ENCODE measurements at regions not wholly inside any gene's neighbourhood (a gene's known extent, or its start where the extent isn't known, plus 50 kb on each side); places are given as distances from the start of the nearest gene placed in this dataset.

DNA sequence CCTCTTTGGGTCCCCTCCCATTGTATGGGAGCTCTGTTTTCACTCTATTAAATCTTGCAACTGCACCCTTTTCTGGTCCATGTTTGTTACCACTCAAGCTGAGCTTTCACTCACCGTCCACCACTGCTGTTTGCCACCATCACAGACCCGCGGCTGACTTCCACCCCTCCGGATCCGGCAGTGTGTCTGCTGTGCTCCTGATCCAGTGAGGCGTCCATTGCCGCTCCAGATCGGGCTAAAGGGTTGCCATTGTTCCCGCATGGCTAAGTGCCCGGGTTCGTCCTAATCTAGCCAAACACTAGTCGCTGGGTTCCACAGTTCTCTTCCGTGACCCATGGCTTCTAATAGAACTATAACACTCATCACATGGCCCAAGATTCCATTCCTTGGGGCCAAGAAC lies 157.2 kb downstream of the SEC16B start:
- Histone ChIP-seq H3K4me1 (ENCODE audit: control insufficient read depth in 2 of 2, insufficient read depth in 2 of 2, low read length in 2 of 2) (no peaks in the 10 kb centered on the region), H3K27me3 (ENCODE audit: control insufficient read depth in 2 of 2, insufficient read depth in 2 of 2, low read length in 2 of 2) (no peaks in the 10 kb centered on the region), H3K4me3 (ENCODE audit: low read length in 2 of 2) (no peak overlapping the region), H3K27ac (ENCODE audit: low read depth in 2 of 2, low read length in 2 of 2) (no peak overlapping the region), H3K9me3 (ENCODE audit: control insufficient read depth in 2 of 2, low read length in 2 of 2) (no peaks in the 10 kb centered on the region), H3K36me3 (ENCODE audit: control insufficient read depth in 2 of 2, insufficient read depth in 2 of 2, low read length in 2 of 2) (no peaks in the 10 kb centered on the region), H3K9ac (ENCODE audit: low read depth in 1 of 2, low read length in 2 of 2) (no peak overlapping the region)

DNA sequence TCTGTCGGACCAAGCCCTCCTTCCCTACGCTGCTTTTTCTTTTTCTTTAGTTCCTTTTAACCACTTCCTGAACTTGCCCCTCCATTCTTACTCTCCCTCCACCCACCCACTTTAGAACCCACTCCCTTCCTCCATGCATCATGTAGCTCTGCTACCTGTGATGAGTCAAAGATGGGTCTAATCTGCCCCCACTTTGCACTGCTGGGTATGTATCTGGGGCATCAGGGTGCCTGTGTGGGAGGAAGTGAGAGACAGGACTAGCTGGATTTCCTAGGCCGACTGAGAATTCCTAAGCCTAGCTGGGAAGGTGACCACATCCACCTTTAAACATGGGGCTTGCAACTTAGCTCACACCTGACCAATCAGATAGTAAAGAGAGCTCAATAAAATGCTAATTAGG lies 157.7 kb downstream of the SEC16B start:
- Histone ChIP-seq H3K27ac (ENCODE audit: low read depth in 2 of 2, low read length in 2 of 2) (no peak overlapping the region), H3K36me3 (ENCODE audit: control insufficient read depth in 2 of 2, insufficient read depth in 2 of 2, low read length in 2 of 2) (no peaks in the 10 kb centered on the region), H3K4me3 (ENCODE audit: low read length in 2 of 2) (no peak overlapping the region), H3K9me3 (ENCODE audit: control insufficient read depth in 2 of 2, low read length in 2 of 2) (no peaks in the 10 kb centered on the region), H3K4me1 (ENCODE audit: control insufficient read depth in 2 of 2, insufficient read depth in 2 of 2, low read length in 2 of 2) (no peaks in the 10 kb centered on the region), H3K9ac (ENCODE audit: low read depth in 1 of 2, low read length in 2 of 2) (no peak overlapping the region), H3K27me3 (ENCODE audit: control insufficient read depth in 2 of 2, insufficient read depth in 2 of 2, low read length in 2 of 2) (no peaks in the 10 kb centered on the region)

DNA sequence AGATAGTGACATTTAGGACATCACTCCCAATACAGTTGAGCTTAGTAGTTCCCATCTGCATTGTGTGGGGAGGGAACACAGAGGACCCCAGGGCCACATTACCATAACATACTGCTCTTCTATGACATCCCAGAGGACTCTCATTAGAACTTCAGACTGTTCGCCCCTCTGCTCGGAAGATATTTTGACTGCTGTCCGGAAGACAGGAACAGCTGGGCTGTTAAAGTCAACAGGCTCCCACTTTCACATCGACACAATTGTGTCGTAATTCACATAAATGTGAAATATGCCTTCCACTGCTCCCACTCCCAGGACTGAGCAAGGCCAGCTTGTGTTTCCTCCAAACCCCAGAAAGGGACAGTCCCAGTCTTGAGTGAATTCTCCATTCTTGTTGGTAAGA lies 158.4 kb downstream of the SEC16B start:
- no peaks in the 10 kb centered on the region for H3K9me3 ChIP-seq (ENCODE audit: control insufficient read depth in 2 of 2, low read length in 2 of 2)
- H3K27ac ChIP-seq (ENCODE audit: low read depth in 2 of 2, low read length in 2 of 2), result no peak overlapping the region
- no peaks in the 10 kb centered on the region for H3K27me3 ChIP-seq (ENCODE audit: control insufficient read depth in 2 of 2, insufficient read depth in 2 of 2, low read length in 2 of 2)
- no peak overlapping the region for H3K9ac ChIP-seq (ENCODE audit: low read depth in 1 of 2, low read length in 2 of 2)
- H3K36me3 ChIP-seq (ENCODE audit: control insufficient read depth in 2 of 2, insufficient read depth in 2 of 2, low read length in 2 of 2), result no peaks in the 10 kb centered on the region
- no peak overlapping the region for H3K4me3 ChIP-seq (ENCODE audit: low read length in 2 of 2)
- H3K4me1 ChIP-seq (ENCODE audit: control insufficient read depth in 2 of 2, insufficient read depth in 2 of 2, low read length in 2 of 2), result no peaks in the 10 kb centered on the region

DNA sequence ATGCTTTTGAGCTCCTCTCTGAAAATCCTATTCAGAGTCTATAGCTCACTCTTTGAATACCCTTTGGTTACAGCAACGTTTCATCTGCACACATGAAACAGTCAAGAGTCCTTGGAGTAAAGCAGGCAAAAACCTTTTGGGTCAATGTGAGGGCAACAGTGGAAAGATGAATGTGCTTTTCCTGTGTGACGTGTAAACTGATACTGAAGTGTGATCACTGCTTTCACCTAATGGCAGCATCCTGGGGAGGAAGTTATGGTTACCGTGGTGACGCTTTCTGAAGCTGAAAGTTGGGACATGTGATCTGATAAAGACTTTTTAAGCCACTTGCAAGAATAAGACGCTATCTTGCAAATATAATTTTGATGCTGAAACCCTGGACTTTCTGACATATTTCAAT lies 160.0 kb downstream of the SEC16B start:
- H3K4me1 ChIP-seq (ENCODE audit: control insufficient read depth in 2 of 2, insufficient read depth in 2 of 2, low read length in 2 of 2), result no peaks in the 10 kb centered on the region
- no peaks in the 10 kb centered on the region for H3K36me3 ChIP-seq (ENCODE audit: control insufficient read depth in 2 of 2, insufficient read depth in 2 of 2, low read length in 2 of 2)
- no peak overlapping the region for H3K27ac ChIP-seq (ENCODE audit: low read depth in 2 of 2, low read length in 2 of 2)
- H3K9ac ChIP-seq (ENCODE audit: low read depth in 1 of 2, low read length in 2 of 2), result no peak overlapping the region
- no peaks in the 10 kb centered on the region for H3K9me3 ChIP-seq (ENCODE audit: control insufficient read depth in 2 of 2, low read length in 2 of 2)
- no peak overlapping the region for H3K4me3 ChIP-seq (ENCODE audit: low read length in 2 of 2)
- H3K27me3 ChIP-seq (ENCODE audit: control insufficient read depth in 2 of 2, insufficient read depth in 2 of 2, low read length in 2 of 2), result no peaks in the 10 kb centered on the region

DNA sequence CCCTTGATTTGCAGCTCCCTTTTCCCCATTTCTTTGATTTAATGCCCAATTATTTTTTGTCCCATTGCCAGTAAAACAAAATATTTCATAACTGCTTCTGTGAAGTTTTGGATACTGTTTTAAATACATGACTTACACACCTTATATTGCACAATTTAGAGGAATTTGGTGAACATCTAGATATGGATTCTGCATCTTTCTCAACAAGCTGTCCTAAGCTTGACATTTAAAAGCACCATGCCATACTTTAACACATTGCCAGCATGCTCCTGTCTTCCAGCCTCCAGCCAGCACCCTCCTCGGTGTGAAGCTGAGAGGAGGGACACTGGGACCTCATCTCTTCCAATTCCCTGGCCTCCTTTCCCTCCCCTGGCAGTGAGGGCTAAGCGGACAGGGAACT lies 167.6 kb downstream of the SEC16B start:
- H3K4me3 ChIP-seq (ENCODE audit: low read length in 2 of 2), result no peak overlapping the region
- H3K27me3 ChIP-seq (ENCODE audit: control insufficient read depth in 2 of 2, insufficient read depth in 2 of 2, low read length in 2 of 2), result no peaks in the 10 kb centered on the region
- H3K9ac ChIP-seq (ENCODE audit: low read depth in 1 of 2, low read length in 2 of 2), result no peak overlapping the region
- H3K36me3 ChIP-seq (ENCODE audit: control insufficient read depth in 2 of 2, insufficient read depth in 2 of 2, low read length in 2 of 2), result no peaks in the 10 kb centered on the region
- H3K4me1 ChIP-seq (ENCODE audit: control insufficient read depth in 2 of 2, insufficient read depth in 2 of 2, low read length in 2 of 2), result no peaks in the 10 kb centered on the region
- no peak overlapping the region for H3K27ac ChIP-seq (ENCODE audit: low read depth in 2 of 2, low read length in 2 of 2)
- no peaks in the 10 kb centered on the region for H3K9me3 ChIP-seq (ENCODE audit: control insufficient read depth in 2 of 2, low read length in 2 of 2)

DNA sequence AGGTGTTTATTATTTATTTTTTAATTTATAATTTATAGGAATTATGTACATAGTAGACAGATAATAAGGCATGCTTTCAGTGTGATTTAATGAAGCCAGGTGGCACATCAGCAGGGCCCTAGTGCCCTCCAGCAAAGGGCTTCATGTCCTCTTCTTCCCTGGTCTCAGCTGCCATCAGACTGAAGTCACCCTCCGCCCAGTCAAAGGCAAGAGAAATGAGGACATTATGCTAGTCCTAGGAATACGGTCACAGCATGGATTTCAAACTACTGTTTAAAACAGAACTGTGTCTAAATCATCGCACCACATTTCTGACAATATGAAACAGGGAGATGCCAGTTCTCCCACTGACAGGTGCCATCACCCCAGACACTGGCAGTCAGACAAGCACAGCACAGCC lies 168.1 kb downstream of the SEC16B start:
- Histone ChIP-seq H3K9ac (ENCODE audit: low read depth in 1 of 2, low read length in 2 of 2) (no peak overlapping the region), H3K27ac (ENCODE audit: low read depth in 2 of 2, low read length in 2 of 2) (no peak overlapping the region), H3K4me3 (ENCODE audit: low read length in 2 of 2) (no peak overlapping the region), H3K9me3 (ENCODE audit: control insufficient read depth in 2 of 2, low read length in 2 of 2) (no peaks in the 10 kb centered on the region), H3K27me3 (ENCODE audit: control insufficient read depth in 2 of 2, insufficient read depth in 2 of 2, low read length in 2 of 2) (no peaks in the 10 kb centered on the region), H3K36me3 (ENCODE audit: control insufficient read depth in 2 of 2, insufficient read depth in 2 of 2, low read length in 2 of 2) (no peaks in the 10 kb centered on the region), H3K4me1 (ENCODE audit: control insufficient read depth in 2 of 2, insufficient read depth in 2 of 2, low read length in 2 of 2) (no peaks in the 10 kb centered on the region)

DNA sequence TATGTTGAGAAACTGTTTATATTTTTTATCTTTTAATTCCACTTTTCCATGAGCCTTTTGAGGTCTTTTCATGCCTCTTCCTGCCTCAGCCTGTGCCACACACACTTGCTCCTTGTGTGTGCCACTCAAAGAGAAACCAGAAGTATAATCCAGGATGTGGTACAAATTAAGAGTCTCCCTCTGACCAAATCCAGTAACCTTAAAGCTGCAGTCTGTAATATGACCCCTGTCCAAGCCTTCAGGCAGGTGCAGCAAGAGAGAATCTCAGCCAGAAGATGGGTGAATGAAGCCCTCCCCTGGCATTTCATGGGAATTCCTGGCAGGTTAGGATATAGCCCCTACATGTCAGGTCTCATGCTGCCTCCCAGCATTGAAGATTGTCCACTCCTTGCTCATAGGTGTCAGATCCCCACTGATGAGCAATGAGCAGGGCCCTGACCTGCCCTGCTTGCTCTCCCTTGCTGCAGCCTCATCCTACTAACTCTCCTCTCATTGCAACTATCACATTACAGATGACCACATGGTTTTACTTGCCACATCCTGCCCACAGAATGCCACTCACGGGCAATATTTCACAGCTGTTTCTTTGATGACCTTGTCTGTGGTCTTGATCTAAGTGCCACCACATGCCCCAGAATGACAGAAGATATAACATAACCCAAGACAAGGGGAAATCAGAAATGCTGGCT lies 169.3 kb downstream of the SEC16B start:
- Histone ChIP-seq H3K27ac (ENCODE audit: low read depth in 2 of 2, low read length in 2 of 2) (no peak overlapping the region), H3K4me1 (ENCODE audit: control insufficient read depth in 2 of 2, insufficient read depth in 2 of 2, low read length in 2 of 2) (no peaks in the 10 kb centered on the region), H3K9me3 (ENCODE audit: control insufficient read depth in 2 of 2, low read length in 2 of 2) (no peaks in the 10 kb centered on the region), H3K27me3 (ENCODE audit: control insufficient read depth in 2 of 2, insufficient read depth in 2 of 2, low read length in 2 of 2) (no peaks in the 10 kb centered on the region), H3K4me3 (ENCODE audit: low read length in 2 of 2) (no peak overlapping the region), H3K36me3 (ENCODE audit: control insufficient read depth in 2 of 2, insufficient read depth in 2 of 2, low read length in 2 of 2) (no peaks in the 10 kb centered on the region), H3K9ac (ENCODE audit: low read depth in 1 of 2, low read length in 2 of 2) (no peak overlapping the region)

DNA sequence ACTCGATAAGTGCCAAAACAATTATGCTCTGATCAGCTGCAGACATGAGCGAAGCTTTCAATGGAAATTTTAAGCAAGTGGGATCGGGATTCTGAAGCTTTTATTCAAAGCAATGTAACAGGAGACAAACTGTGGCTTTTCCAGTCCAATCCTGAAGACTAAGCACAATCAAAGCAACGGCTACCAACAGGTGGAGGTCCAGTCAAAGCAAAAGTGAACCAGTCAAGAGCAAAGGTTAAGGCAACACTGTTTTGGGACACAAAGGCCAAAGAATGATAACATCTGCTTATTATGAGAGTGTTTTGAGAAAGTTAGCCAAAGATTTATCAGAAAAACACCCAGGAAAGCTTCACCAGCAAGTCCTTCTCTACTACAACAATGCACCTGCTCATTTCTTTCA lies 170.1 kb downstream of the SEC16B start:
- Histone ChIP-seq H3K9ac (ENCODE audit: low read depth in 1 of 2, low read length in 2 of 2) (no peak overlapping the region), H3K27ac (ENCODE audit: low read depth in 2 of 2, low read length in 2 of 2) (no peak overlapping the region), H3K9me3 (ENCODE audit: control insufficient read depth in 2 of 2, low read length in 2 of 2) (no peaks in the 10 kb centered on the region), H3K4me3 (ENCODE audit: low read length in 2 of 2) (no peak overlapping the region), H3K27me3 (ENCODE audit: control insufficient read depth in 2 of 2, insufficient read depth in 2 of 2, low read length in 2 of 2) (no peaks in the 10 kb centered on the region), H3K4me1 (ENCODE audit: control insufficient read depth in 2 of 2, insufficient read depth in 2 of 2, low read length in 2 of 2) (no peaks in the 10 kb centered on the region), H3K36me3 (ENCODE audit: control insufficient read depth in 2 of 2, insufficient read depth in 2 of 2, low read length in 2 of 2) (no peaks in the 10 kb centered on the region)

DNA sequence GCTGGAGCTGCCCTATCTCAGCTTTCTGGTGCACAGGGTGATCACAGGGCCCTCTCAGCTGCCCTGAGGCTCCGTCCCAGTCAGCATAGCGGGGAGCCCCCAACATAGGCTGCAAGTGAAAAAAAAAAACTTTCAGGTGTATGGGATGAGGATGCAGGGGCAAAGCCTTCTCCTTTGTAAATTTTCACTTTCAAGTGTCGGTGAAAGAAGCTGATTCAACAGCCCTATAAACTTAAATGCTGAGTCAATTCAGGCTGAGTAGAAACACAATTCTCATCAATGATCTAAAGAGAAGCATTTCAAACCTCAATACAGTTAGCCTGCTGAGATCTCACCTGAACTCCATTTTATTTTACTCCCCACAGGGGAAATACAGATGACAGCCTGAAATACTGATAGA lies 171.2 kb downstream of the SEC16B start:
- Histone ChIP-seq H3K4me1 (ENCODE audit: control insufficient read depth in 2 of 2, insufficient read depth in 2 of 2, low read length in 2 of 2) (no peaks in the 10 kb centered on the region), H3K4me3 (ENCODE audit: low read length in 2 of 2) (no peak overlapping the region), H3K27me3 (ENCODE audit: control insufficient read depth in 2 of 2, insufficient read depth in 2 of 2, low read length in 2 of 2) (no peaks in the 10 kb centered on the region)

DNA sequence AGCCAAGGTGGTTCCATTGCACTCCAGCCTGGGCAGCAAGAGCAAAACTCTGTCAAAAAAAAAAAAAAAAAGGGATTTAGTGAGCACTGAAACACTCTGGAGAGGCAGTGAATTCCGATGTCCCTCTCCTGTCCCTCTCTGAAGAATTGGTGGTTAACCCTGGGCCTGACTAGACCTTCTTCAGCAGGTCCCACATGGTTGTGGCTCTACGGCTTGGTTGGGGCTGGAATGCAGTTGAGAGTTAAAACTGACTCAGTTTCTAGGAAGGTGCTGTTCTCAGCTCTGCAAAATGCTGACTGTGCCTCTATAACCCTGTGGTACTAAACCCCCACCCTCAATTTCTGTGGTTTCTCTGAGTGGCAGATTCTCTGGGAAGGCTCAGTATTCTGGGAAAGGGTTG lies 173.3 kb downstream of the SEC16B start:
- Histone ChIP-seq H3K36me3 (ENCODE audit: control insufficient read depth in 2 of 2, insufficient read depth in 2 of 2, low read length in 2 of 2) (no peaks in the 10 kb centered on the region), H3K4me1 (ENCODE audit: control insufficient read depth in 2 of 2, insufficient read depth in 2 of 2, low read length in 2 of 2) (no peaks in the 10 kb centered on the region), H3K9me3 (ENCODE audit: control insufficient read depth in 2 of 2, low read length in 2 of 2) (no peaks in the 10 kb centered on the region), H3K27me3 (ENCODE audit: control insufficient read depth in 2 of 2, insufficient read depth in 2 of 2, low read length in 2 of 2) (no peaks in the 10 kb centered on the region), H3K4me3 (ENCODE audit: low read length in 2 of 2) (no peak overlapping the region), H3K27ac (ENCODE audit: low read depth in 2 of 2, low read length in 2 of 2) (no peak overlapping the region), H3K9ac (ENCODE audit: low read depth in 1 of 2, low read length in 2 of 2) (no peak overlapping the region)

More for the DNA sequence above, 171.2 kb downstream of the SEC16B start:
- H3K9ac ChIP-seq (ENCODE audit: low read depth in 1 of 2, low read length in 2 of 2), result no peak overlapping the region
- no peaks in the 10 kb centered on the region for H3K36me3 ChIP-seq (ENCODE audit: control insufficient read depth in 2 of 2, insufficient read depth in 2 of 2, low read length in 2 of 2)
- H3K9me3 ChIP-seq (ENCODE audit: control insufficient read depth in 2 of 2, low read length in 2 of 2), result no peaks in the 10 kb centered on the region
- no peak overlapping the region for H3K27ac ChIP-seq (ENCODE audit: low read depth in 2 of 2, low read length in 2 of 2)

Data from mucosa of rectum (tissue), 2 donors.